ENCODE measurements at regions not wholly inside any gene's neighbourhood (a gene's known extent, or its start where the extent isn't known, plus 50 kb on each side); places are given as distances from the start of the nearest gene placed in this dataset.

DNA sequence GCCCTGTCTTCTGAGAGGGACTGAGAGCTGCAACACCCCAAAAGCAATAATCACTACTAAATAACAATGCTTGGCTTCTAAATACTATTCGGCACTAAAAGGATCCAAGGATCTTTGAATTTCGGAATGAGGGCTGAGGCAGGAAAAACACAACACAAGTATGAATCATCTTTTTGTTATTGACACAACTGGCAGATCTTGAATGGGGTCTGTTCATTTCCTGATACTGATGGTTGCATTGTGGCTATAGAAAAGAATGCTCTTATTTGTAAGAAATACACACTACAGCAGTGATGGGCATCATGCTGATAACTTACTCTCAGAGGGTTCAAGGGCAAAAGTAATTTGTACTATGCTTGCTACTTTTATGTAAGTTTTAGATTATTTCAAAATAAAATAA lies 149.2 kb upstream of the PLD5 start:
- TF ChIP-seq POLR2A (IDR thresholded peaks at IDR 0.05): no peak
- TF ChIP-seq, protein P1, sequence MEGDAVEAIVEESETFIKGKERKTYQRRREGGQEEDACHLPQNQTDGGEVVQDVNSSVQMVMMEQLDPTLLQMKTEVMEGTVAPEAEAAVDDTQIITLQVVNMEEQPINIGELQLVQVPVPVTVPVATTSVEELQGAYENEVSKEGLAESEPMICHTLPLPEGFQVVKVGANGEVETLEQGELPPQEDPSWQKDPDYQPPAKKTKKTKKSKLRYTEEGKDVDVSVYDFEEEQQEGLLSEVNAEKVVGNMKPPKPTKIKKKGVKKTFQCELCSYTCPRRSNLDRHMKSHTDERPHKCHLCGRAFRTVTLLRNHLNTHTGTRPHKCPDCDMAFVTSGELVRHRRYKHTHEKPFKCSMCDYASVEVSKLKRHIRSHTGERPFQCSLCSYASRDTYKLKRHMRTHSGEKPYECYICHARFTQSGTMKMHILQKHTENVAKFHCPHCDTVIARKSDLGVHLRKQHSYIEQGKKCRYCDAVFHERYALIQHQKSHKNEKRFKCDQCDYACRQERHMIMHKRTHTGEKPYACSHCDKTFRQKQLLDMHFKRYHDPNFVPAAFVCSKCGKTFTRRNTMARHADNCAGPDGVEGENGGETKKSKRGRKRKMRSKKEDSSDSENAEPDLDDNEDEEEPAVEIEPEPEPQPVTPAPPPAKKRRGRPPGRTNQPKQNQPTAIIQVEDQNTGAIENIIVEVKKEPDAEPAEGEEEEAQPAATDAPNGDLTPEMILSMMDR (IDR thresholded peaks at IDR 0.05 in 8 of 11, conservative IDR thresholded peaks at IDR 0.05 in 3 of 11): no peak

All from spleen (tissue), 7 donors.